ACC112 (cell line): ENCODE measurements at regions not wholly inside any gene's neighbourhood (a gene's known extent, or its start where the extent isn't known, plus 50 kb on each side); places are given as distances from the start of the nearest gene placed in this dataset.

Experiments
- H2AFZ ChIP-seq: fragments of 200-600 bp; sonication (generic); one replicate; pipeline ENCODE4 v1.6.0; 2017; ENCODE audit warnings: antibody characterized with exemption, low read length; ENCODE audit not compliant: unreplicated experiment
- H3K27ac ChIP-seq: fragments of 200-600 bp; sonication (generic); 2 replicates; pipeline ENCODE4 v1.5.1; 2014; ENCODE audit warnings: low read depth, mild to moderate bottlenecking, antibody characterized with exemption, low read length, moderate library complexity
- H3K27me3 ChIP-seq: fragments of 200-600 bp; sonication (generic); 2 replicates; pipeline ENCODE4 v1.6.1; 2014; ENCODE audit warnings: mild to moderate bottlenecking, antibody characterized with exemption, low read length, moderate library complexity, mixed read lengths; ENCODE audit not compliant: insufficient read depth
- H3K36me3 ChIP-seq: fragments of 200-600 bp; sonication (generic); 2 replicates; pipeline ENCODE4 v1.6.1; 2016; ENCODE audit warnings: mild to moderate bottlenecking, antibody characterized with exemption, low read length, moderate library complexity, mixed read lengths; ENCODE audit not compliant: insufficient read depth
- H3K4me1 ChIP-seq: fragments of 200-600 bp; sonication (generic); one replicate; pipeline ENCODE4 v1.6.1; 2016; ENCODE audit warnings: low read length, mixed read lengths; ENCODE audit not compliant: insufficient read depth, unreplicated experiment, control insufficient read depth
- H3K4me3 ChIP-seq: fragments of 200-600 bp; sonication (generic); 2 replicates; pipeline ENCODE4 v1.5.1; 2014; ENCODE audit warnings: mild to moderate bottlenecking, low read depth, low read length
- H3K79me2 ChIP-seq: fragments of 200-600 bp; sonication (generic); one replicate; pipeline ENCODE4 v1.6.0; 2016; ENCODE audit warnings: low read length; ENCODE audit not compliant: control insufficient read depth, unreplicated experiment, insufficient read depth

GRCh38 chr3:117165601-117166051 is 456.0 kb downstream of the TUSC7 start:
- Histone ChIP-seq H3K27me3 (no peaks in the 10 kb centered on the region), H3K36me3 (no peaks in the 10 kb centered on the region), H3K4me3 (no peak overlapping the region), H3K4me1 (no peaks in the 10 kb centered on the region), H3K79me2 (no peaks in the 10 kb centered on the region), H3K27ac (no peak overlapping the region), H2AFZ (no peak overlapping the region)

GRCh38 chr3:117168896-117169295 is 459.3 kb downstream of the TUSC7 start:
- Histone ChIP-seq H3K4me1 (no peaks in the 10 kb centered on the region), H3K4me3 (no peak overlapping the region), H3K36me3 (no peaks in the 10 kb centered on the region), H3K27me3 (no peaks in the 10 kb centered on the region), H3K79me2 (no peaks in the 10 kb centered on the region), H2AFZ (no peak overlapping the region), H3K27ac (no peak overlapping the region)

GRCh38 chr3:117170094-117170493 is 460.5 kb downstream of the TUSC7 start:
- H3K27ac ChIP-seq: no peak overlapping the region
- H3K4me3 ChIP-seq: no peak overlapping the region
- H3K36me3 ChIP-seq: no peaks in the 10 kb centered on the region
- no peaks in the 10 kb centered on the region for H3K27me3 ChIP-seq
- H2AFZ ChIP-seq: no peak overlapping the region
- H3K79me2 ChIP-seq: no peaks in the 10 kb centered on the region
- no peaks in the 10 kb centered on the region for H3K4me1 ChIP-seq

DNA sequence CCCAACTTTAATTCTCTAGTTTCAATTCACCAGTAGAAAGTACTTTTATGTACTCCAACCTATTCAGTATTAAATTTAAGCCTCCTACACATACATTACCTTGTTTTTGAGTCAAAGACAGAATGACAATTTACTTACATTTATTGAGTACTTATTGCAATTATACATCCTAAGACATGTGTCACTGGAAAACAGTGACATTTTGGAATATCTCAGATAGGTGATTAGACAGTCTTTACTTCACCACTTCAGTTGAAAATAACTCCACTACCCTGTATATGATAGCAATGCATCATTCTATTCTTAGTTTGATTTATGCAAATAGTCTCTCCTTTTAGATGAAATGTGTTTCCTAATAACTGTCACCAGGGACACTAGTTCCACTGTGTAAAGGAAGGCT is 461.5 kb downstream of the TUSC7 start:
- Histone ChIP-seq H3K27ac (no peak overlapping the region), H3K4me3 (no peak overlapping the region), H3K27me3 (no peaks in the 10 kb centered on the region), H3K4me1 (no peaks in the 10 kb centered on the region), H3K79me2 (no peaks in the 10 kb centered on the region), H2AFZ (no peak overlapping the region), H3K36me3 (no peaks in the 10 kb centered on the region)

GRCh38 chr3:117172426-117172825 is 462.8 kb downstream of the TUSC7 start:
- H3K36me3 ChIP-seq: no peaks in the 10 kb centered on the region
- H3K4me3 ChIP-seq: no peak overlapping the region
- H3K79me2 ChIP-seq: no peaks in the 10 kb centered on the region
- H3K4me1 ChIP-seq: no peaks in the 10 kb centered on the region
- no peak overlapping the region for H2AFZ ChIP-seq
- no peak overlapping the region for H3K27ac ChIP-seq
- H3K27me3 ChIP-seq: no peaks in the 10 kb centered on the region

DNA sequence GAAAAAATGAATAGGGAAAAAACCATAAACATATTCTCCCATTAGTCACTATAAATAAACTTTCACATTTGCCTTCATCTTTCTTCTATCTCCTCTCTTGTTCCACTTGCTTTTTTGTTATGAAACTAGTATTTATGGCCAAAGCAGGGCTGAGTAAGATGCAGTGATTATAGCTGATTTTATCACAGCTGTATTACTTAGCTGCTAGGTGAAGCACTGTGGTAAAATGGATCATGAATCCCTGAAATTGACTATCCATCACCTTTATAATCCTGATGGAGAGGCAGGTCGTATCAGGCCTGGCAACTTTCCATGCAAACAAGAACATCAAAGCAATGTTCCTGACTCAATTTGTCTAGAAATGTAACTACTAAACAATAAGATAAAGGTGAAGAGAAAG is 471.6 kb downstream of the TUSC7 start:
- H3K79me2 ChIP-seq: no peaks in the 10 kb centered on the region
- no peak overlapping the region for H3K4me3 ChIP-seq
- no peaks in the 10 kb centered on the region for H3K4me1 ChIP-seq
- no peak overlapping the region for H3K27ac ChIP-seq
- no peaks in the 10 kb centered on the region for H3K27me3 ChIP-seq
- no peak overlapping the region for H2AFZ ChIP-seq
- no peaks in the 10 kb centered on the region for H3K36me3 ChIP-seq

GRCh38 chr3:117184574-117184973 is 475.0 kb downstream of the TUSC7 start:
- Histone ChIP-seq H3K36me3 (no peaks in the 10 kb centered on the region), H3K27me3 (no peaks in the 10 kb centered on the region), H3K4me1 (no peaks in the 10 kb centered on the region), H3K79me2 (no peaks in the 10 kb centered on the region), H3K27ac (peak overlapping the region; percentile 24; the same call in 1 of the 2 replicates), H3K4me3 (no peak overlapping the region), H2AFZ (no peak overlapping the region)

GRCh38 chr3:117191245-117191644 is 481.7 kb downstream of the TUSC7 start:
- H2AFZ ChIP-seq: no peak overlapping the region
- H3K27me3 ChIP-seq: no peaks in the 10 kb centered on the region
- no peak overlapping the region for H3K4me3 ChIP-seq
- no peaks in the 10 kb centered on the region for H3K4me1 ChIP-seq
- no peaks in the 10 kb centered on the region for H3K79me2 ChIP-seq
- no peak overlapping the region for H3K27ac ChIP-seq
- no peaks in the 10 kb centered on the region for H3K36me3 ChIP-seq

GRCh38 chr3:117192888-117193287 is 483.3 kb downstream of the TUSC7 start:
- H3K27ac ChIP-seq: no peak overlapping the region
- H2AFZ ChIP-seq: no peak overlapping the region
- no peaks in the 10 kb centered on the region; the same call in 1 of the 2 replicates for H3K27me3 ChIP-seq
- no peak overlapping the region for H3K4me3 ChIP-seq
- H3K36me3 ChIP-seq: no peaks in the 10 kb centered on the region
- H3K4me1 ChIP-seq: no peaks in the 10 kb centered on the region
- H3K79me2 ChIP-seq: no peaks in the 10 kb centered on the region

GRCh38 chr3:117193390-117193789 is 483.8 kb downstream of the TUSC7 start:
- no peaks in the 10 kb centered on the region for H3K79me2 ChIP-seq
- H3K36me3 ChIP-seq: no peaks in the 10 kb centered on the region
- no peaks in the 10 kb centered on the region for H3K4me1 ChIP-seq
- no peak overlapping the region for H3K4me3 ChIP-seq
- H3K27ac ChIP-seq: no peak overlapping the region
- H2AFZ ChIP-seq: no peak overlapping the region
- no peaks in the 10 kb centered on the region; the same call in 1 of the 2 replicates for H3K27me3 ChIP-seq

DNA sequence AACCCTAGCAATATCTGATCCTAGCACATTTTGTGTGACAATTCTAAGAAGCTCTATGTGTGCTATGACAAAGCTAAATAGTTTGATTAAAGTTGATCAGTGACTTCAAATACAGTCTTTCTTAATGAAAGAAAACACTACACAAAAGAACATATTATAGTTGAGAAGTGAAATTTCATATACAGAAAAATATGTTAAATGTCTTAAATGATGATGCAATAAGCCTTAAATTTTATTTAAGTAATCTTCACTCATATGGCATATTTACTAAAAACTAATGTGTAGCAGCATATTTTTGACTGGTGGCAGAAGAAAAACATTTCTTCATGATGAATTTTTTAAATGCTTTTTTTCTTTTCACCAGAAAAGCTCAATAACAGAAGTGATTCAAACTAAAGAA is 485.5 kb downstream of the TUSC7 start:
- Histone ChIP-seq H3K4me3 (no peak overlapping the region), H3K79me2 (no peaks in the 10 kb centered on the region), H3K36me3 (no peaks in the 10 kb centered on the region), H3K4me1 (no peaks in the 10 kb centered on the region), H2AFZ (no peak overlapping the region), H3K27me3 (no peaks in the 10 kb centered on the region; the same call in 1 of the 2 replicates), H3K27ac (no peak overlapping the region)
